GM23338 (cell line): ENCODE measurements at regions not wholly inside any gene's neighbourhood (a gene's known extent, or its start where the extent isn't known, plus 50 kb on each side); places are given as distances from the start of the nearest gene placed in this dataset.

Experiments
- ATAC-seq: fragments of 200-7000 bp; cut with Tn5 transposase; 3 replicates; pipeline ENCODE4 v1.9.1; 2020
- DNase-seq: peaks from one replicate; pipeline ENCODE4 v3.0.0-alpha.2; 2015; ENCODE audit warnings: low spot score
- H2AFZ ChIP-seq: fragments of 200-600 bp; sonication (generic); 2 replicates; pipeline ENCODE4 v1.8.0; 2016; ENCODE audit warnings: antibody characterized with exemption, mild to moderate bottlenecking, moderate library complexity
- H3F3A ChIP-seq: fragments of 200-600 bp; sonication (generic); replicated peaks from 2 replicates; pipeline ENCODE4 v1.8.0; 2017; ENCODE audit warnings: antibody characterized with exemption, mixed run types, low read depth
- H3K27ac ChIP-seq: fragments of 200-600 bp; sonication (generic); 2 replicates; pipeline ENCODE4 v1.6.1; 2016; ENCODE audit warnings: low read depth
- H3K27me3 ChIP-seq: fragments of 200-600 bp; sonication (generic); 2 replicates; pipeline ENCODE4 v1.8.0; 2016; ENCODE audit warnings: mild to moderate bottlenecking, mixed run types, moderate library complexity; ENCODE audit not compliant: insufficient read depth
- H3K36me3 ChIP-seq: fragments of 200-600 bp; sonication (generic); 2 replicates; pipeline ENCODE4 v1.8.0; 2016; ENCODE audit warnings: mild to moderate bottlenecking; ENCODE audit not compliant: insufficient read depth
- H3K4me1 ChIP-seq: fragments of 200-600 bp; sonication (generic); 2 replicates; pipeline ENCODE4 v1.8.0; 2016; ENCODE audit warnings: mild to moderate bottlenecking, moderate library complexity; ENCODE audit not compliant: insufficient read depth
- H3K4me2 ChIP-seq: fragments of 200-600 bp; sonication (generic); 2 replicates; pipeline ENCODE4 v1.7.1; 2017; ENCODE audit warnings: mixed run types
- H3K4me3 ChIP-seq: fragments of 200-600 bp; sonication (generic); 2 replicates; pipeline ENCODE4 v1.6.1; 2016; ENCODE audit warnings: mixed run types
- H3K79me2 ChIP-seq: fragments of 200-600 bp; sonication (generic); replicated peaks from 2 replicates; pipeline ENCODE4 v1.8.0; 2017; ENCODE audit warnings: mild to moderate bottlenecking; ENCODE audit not compliant: insufficient read depth
- H3K9me2 ChIP-seq: fragments of 200-600 bp; sonication (generic); 2 replicates; pipeline ENCODE4 v1.8.0; 2017; ENCODE audit not compliant: insufficient read depth
- H4K20me1 ChIP-seq: fragments of 200-600 bp; sonication (generic); replicated peaks from 2 replicates; pipeline ENCODE4 v1.8.0; 2017; ENCODE audit warnings: mild to moderate bottlenecking; ENCODE audit not compliant: insufficient read depth
- H3K27ac Mint-ChIP-seq: 2 replicates; pipeline ENCODE4 v1.8.0; 2020; ENCODE audit warnings: inconsistent platforms, mild to moderate bottlenecking, moderate library complexity, mixed read lengths
- H3K27me3 Mint-ChIP-seq: 3 replicates; pipeline ENCODE4 v1.8.0; 2022; ENCODE audit warnings: low read depth, mild to moderate bottlenecking, moderate library complexity, mixed read lengths, inconsistent platforms; ENCODE audit not compliant: insufficient read depth, poor library complexity
- H3K36me3 Mint-ChIP-seq: 3 replicates; pipeline ENCODE4 v1.8.0; 2021; ENCODE audit warnings: low read depth, mild to moderate bottlenecking, inconsistent platforms, moderate library complexity, mixed read lengths
- H3K4me1 Mint-ChIP-seq: 3 replicates; pipeline ENCODE4 v1.8.0; 2020; ENCODE audit warnings: mild to moderate bottlenecking, inconsistent platforms, mixed read lengths
- H3K4me3 Mint-ChIP-seq: 3 replicates; pipeline ENCODE4 v1.8.0; 2021; ENCODE audit warnings: moderate library complexity, mild to moderate bottlenecking, inconsistent platforms, mixed read lengths
- H3K9me3 Mint-ChIP-seq: 3 replicates; pipeline ENCODE4 v1.8.0; 2020; ENCODE audit warnings: moderate library complexity, mild to moderate bottlenecking, inconsistent platforms, mixed read lengths
- CREB1 ChIP-seq: fragments of 250-450 bp; sonication (Bioruptor Pico); IDR thresholded peaks from 2 replicates; pipeline ENCODE4 v1.5.0; 2020; ENCODE audit warnings: low read depth, mild to moderate bottlenecking, moderate library complexity
- EZH2 ChIP-seq: fragments of 200-600 bp; sonication (generic); IDR thresholded peaks from one replicate; pipeline ENCODE4 v1.8.0; 2017; ENCODE audit warnings: antibody characterized with exemption, mild to moderate bottlenecking, low read depth; ENCODE audit not compliant: unreplicated experiment
- EZH2phosphoT487 ChIP-seq: fragments of 200-600 bp; sonication (generic); IDR thresholded peaks from one replicate; pipeline ENCODE4 v1.8.1; 2018; ENCODE audit warnings: antibody characterized with exemption; ENCODE audit not compliant: unreplicated experiment
- JUNB ChIP-seq: IDR thresholded peaks from one replicate; pipeline ENCODE4 v1.6.1; 2016; ENCODE audit warnings: antibody characterized with exemption; ENCODE audit not compliant: unreplicated experiment
- NANOG ChIP-seq: IDR thresholded peaks from 2 replicates; pipeline ENCODE4 v1.6.1; 2016; ENCODE audit warnings: antibody characterized with exemption, borderline replicate concordance
- POLR2AphosphoS5 ChIP-seq: IDR thresholded peaks from 2 replicates; pipeline ENCODE4 v1.6.1; 2016; ENCODE audit warnings: antibody characterized with exemption, low read depth
- STAT1 ChIP-seq: IDR thresholded peaks from one replicate; pipeline ENCODE4 v1.6.1; 2016; ENCODE audit warnings: antibody characterized with exemption; ENCODE audit not compliant: unreplicated experiment
- ZNF114 ChIP-seq: fragments of 250-450 bp; sonication (Bioruptor Pico); IDR thresholded peaks from 2 replicates; pipeline ENCODE4 v1.5.0; 2020; ENCODE audit warnings: mild to moderate bottlenecking, moderate library complexity
- ZNF331 ChIP-seq: fragments of 250-450 bp; sonication (Bioruptor Pico); IDR thresholded peaks from 2 replicates; pipeline ENCODE4 v1.5.0; 2020; ENCODE audit warnings: low read depth, mild to moderate bottlenecking, moderate library complexity
- TF ChIP-seq, protein P1 (sequence below): IDR thresholded peaks from 2 replicates; pipeline ENCODE4 v1.6.1; 2016; ENCODE audit warnings: antibody characterized with exemption
- TF ChIP-seq, protein P2 (sequence below): fragments of 250-450 bp; sonication (Bioruptor Pico); IDR thresholded peaks from 2 replicates; pipeline ENCODE4 v1.5.0; 2020; ENCODE audit warnings: mild to moderate bottlenecking, moderate library complexity
- TF ChIP-seq, protein P3 (sequence below): IDR thresholded peaks from one replicate; pipeline ENCODE4 v1.6.1; 2018; ENCODE audit warnings: antibody characterized with exemption; ENCODE audit not compliant: unreplicated experiment
- TF ChIP-seq, protein P4 (sequence below), 2 experiments: fragments of 200-600 bp in 1 of 2; sonication (generic) in 1 of 2; conservative IDR thresholded peaks; 2 replicates each; pipeline versions ENCODE4 v1.5.1 to v1.6.1; 2016 to 2017; ENCODE audit warnings: antibody characterized with exemption in 2 of 2, low read depth in 2 of 2, mild to moderate bottlenecking in 2 of 2, moderate library complexity in 1 of 2

DNA sequence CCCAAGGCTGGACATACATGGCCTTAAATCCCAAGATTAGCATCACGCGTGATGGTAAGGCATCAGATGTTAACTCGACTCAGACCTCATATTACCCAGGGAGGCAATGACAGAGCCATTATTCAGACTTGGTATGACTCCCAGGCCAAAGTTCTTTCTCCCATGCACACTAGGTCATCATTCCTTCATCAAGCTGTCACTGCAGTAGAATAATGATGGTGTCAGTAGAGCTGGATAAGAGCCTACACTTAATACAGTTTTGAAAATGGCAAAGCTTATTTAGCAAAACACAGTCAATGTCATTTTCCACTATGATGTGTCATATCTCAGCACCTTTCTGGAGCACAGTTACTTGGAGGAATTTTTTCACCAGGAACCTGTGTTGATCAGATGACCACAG, 663.3 kb downstream of the SUCLG1 start:
- Histone ChIP-seq H3K4me2 (no peak overlapping the region), H4K20me1 (no peaks in the 10 kb centered on the region), H3K4me1 (no peaks in the 10 kb centered on the region), H3K9me2 (peaks cover 13% of the 10 kb centered on the region; the same call in 1 of the 2 replicates), H2AFZ (no peak overlapping the region), H3K4me3 (no peak overlapping the region), H3K79me2 (no peaks in the 10 kb centered on the region), H3K36me3 (no peaks in the 10 kb centered on the region), H3K27me3 (no peaks in the 10 kb centered on the region), H3F3A (no peaks in the 10 kb centered on the region), H3K27ac (no peak overlapping the region)
- Mint-ChIP-seq H3K27ac (no peak overlapping the region), H3K36me3 (no peaks in the 10 kb centered on the region), H3K9me3 (no peaks in the 10 kb centered on the region; the same call in 2 of the 3 replicates), H3K27me3 (no peaks in the 10 kb centered on the region), H3K4me3 (no peak overlapping the region), H3K4me1 (no peaks in the 10 kb centered on the region)
- ATAC-seq (no peak), DNase-seq (no peak)
- TF ChIP-seq, protein P1, sequence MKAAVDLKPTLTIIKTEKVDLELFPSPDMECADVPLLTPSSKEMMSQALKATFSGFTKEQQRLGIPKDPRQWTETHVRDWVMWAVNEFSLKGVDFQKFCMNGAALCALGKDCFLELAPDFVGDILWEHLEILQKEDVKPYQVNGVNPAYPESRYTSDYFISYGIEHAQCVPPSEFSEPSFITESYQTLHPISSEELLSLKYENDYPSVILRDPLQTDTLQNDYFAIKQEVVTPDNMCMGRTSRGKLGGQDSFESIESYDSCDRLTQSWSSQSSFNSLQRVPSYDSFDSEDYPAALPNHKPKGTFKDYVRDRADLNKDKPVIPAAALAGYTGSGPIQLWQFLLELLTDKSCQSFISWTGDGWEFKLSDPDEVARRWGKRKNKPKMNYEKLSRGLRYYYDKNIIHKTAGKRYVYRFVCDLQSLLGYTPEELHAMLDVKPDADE: no peak
- TF ChIP-seq NANOG (no peak), EZH2 (no peak), EZH2phosphoT487 (no peak), ZNF331 (CRISPR knock-in tag) (no peak), CREB1 (CRISPR knock-in tag) (no peak), JUNB (no peak), ZNF114 (CRISPR knock-in tag) (no peak), POLR2AphosphoS5 (no peak), STAT1 (no peak)
- TF ChIP-seq, protein P2, sequence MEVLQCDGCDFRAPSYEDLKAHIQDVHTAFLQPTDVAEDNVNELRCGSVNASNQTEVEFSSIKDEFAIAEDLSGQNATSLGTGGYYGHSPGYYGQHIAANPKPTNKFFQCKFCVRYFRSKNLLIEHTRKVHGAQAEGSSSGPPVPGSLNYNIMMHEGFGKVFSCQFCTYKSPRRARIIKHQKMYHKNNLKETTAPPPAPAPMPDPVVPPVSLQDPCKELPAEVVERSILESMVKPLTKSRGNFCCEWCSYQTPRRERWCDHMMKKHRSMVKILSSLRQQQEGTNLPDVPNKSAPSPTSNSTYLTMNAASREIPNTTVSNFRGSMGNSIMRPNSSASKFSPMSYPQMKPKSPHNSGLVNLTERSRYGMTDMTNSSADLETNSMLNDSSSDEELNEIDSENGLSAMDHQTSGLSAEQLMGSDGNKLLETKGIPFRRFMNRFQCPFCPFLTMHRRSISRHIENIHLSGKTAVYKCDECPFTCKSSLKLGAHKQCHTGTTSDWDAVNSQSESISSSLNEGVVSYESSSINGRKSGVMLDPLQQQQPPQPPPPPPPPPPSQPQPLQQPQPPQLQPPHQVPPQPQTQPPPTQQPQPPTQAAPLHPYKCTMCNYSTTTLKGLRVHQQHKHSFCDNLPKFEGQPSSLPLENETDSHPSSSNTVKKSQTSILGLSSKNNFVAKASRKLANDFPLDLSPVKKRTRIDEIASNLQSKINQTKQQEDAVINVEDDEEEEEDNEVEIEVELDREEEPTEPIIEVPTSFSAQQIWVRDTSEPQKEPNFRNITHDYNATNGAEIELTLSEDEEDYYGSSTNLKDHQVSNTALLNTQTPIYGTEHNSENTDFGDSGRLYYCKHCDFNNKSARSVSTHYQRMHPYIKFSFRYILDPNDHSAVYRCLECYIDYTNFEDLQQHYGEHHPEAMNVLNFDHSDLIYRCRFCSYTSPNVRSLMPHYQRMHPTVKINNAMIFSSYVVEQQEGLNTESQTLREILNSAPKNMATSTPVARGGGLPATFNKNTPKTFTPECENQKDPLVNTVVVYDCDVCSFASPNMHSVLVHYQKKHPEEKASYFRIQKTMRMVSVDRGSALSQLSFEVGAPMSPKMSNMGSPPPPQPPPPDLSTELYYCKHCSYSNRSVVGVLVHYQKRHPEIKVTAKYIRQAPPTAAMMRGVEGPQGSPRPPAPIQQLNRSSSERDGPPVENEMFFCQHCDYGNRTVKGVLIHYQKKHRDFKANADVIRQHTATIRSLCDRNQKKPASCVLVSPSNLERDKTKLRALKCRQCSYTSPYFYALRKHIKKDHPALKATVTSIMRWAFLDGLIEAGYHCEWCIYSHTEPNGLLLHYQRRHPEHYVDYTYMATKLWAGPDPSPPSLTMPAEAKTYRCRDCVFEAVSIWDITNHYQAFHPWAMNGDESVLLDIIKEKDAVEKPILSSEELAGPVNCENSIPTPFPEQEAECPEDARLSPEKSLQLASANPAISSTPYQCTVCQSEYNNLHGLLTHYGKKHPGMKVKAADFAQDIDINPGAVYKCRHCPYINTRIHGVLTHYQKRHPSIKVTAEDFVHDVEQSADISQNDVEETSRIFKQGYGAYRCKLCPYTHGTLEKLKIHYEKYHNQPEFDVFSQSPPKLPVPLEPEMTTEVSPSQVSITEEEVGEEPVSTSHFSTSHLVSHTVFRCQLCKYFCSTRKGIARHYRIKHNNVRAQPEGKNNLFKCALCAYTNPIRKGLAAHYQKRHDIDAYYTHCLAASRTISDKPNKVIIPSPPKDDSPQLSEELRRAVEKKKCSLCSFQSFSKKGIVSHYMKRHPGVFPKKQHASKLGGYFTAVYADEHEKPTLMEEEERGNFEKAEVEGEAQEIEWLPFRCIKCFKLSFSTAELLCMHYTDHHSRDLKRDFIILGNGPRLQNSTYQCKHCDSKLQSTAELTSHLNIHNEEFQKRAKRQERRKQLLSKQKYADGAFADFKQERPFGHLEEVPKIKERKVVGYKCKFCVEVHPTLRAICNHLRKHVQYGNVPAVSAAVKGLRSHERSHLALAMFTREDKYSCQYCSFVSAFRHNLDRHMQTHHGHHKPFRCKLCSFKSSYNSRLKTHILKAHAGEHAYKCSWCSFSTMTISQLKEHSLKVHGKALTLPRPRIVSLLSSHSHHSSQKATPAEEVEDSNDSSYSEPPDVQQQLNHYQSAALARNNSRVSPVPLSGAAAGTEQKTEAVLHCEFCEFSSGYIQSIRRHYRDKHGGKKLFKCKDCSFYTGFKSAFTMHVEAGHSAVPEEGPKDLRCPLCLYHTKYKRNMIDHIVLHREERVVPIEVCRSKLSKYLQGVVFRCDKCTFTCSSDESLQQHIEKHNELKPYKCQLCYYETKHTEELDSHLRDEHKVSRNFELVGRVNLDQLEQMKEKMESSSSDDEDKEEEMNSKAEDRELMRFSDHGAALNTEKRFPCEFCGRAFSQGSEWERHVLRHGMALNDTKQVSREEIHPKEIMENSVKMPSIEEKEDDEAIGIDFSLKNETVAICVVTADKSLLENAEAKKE (CRISPR knock-in tag): no peak
- TF ChIP-seq, protein P3, sequence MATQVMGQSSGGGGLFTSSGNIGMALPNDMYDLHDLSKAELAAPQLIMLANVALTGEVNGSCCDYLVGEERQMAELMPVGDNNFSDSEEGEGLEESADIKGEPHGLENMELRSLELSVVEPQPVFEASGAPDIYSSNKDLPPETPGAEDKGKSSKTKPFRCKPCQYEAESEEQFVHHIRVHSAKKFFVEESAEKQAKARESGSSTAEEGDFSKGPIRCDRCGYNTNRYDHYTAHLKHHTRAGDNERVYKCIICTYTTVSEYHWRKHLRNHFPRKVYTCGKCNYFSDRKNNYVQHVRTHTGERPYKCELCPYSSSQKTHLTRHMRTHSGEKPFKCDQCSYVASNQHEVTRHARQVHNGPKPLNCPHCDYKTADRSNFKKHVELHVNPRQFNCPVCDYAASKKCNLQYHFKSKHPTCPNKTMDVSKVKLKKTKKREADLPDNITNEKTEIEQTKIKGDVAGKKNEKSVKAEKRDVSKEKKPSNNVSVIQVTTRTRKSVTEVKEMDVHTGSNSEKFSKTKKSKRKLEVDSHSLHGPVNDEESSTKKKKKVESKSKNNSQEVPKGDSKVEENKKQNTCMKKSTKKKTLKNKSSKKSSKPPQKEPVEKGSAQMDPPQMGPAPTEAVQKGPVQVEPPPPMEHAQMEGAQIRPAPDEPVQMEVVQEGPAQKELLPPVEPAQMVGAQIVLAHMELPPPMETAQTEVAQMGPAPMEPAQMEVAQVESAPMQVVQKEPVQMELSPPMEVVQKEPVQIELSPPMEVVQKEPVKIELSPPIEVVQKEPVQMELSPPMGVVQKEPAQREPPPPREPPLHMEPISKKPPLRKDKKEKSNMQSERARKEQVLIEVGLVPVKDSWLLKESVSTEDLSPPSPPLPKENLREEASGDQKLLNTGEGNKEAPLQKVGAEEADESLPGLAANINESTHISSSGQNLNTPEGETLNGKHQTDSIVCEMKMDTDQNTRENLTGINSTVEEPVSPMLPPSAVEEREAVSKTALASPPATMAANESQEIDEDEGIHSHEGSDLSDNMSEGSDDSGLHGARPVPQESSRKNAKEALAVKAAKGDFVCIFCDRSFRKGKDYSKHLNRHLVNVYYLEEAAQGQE: no peak
- TF ChIP-seq, protein P4, sequence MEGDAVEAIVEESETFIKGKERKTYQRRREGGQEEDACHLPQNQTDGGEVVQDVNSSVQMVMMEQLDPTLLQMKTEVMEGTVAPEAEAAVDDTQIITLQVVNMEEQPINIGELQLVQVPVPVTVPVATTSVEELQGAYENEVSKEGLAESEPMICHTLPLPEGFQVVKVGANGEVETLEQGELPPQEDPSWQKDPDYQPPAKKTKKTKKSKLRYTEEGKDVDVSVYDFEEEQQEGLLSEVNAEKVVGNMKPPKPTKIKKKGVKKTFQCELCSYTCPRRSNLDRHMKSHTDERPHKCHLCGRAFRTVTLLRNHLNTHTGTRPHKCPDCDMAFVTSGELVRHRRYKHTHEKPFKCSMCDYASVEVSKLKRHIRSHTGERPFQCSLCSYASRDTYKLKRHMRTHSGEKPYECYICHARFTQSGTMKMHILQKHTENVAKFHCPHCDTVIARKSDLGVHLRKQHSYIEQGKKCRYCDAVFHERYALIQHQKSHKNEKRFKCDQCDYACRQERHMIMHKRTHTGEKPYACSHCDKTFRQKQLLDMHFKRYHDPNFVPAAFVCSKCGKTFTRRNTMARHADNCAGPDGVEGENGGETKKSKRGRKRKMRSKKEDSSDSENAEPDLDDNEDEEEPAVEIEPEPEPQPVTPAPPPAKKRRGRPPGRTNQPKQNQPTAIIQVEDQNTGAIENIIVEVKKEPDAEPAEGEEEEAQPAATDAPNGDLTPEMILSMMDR (conservative IDR thresholded peaks at IDR 0.05; ENCODE audit: low read depth in 2 of 2): no peak
